ENCODE measurements at regions not wholly inside any gene's neighbourhood (a gene's known extent, or its start where the extent isn't known, plus 50 kb on each side); places are given as distances from the start of the nearest gene placed in this dataset.

DNA sequence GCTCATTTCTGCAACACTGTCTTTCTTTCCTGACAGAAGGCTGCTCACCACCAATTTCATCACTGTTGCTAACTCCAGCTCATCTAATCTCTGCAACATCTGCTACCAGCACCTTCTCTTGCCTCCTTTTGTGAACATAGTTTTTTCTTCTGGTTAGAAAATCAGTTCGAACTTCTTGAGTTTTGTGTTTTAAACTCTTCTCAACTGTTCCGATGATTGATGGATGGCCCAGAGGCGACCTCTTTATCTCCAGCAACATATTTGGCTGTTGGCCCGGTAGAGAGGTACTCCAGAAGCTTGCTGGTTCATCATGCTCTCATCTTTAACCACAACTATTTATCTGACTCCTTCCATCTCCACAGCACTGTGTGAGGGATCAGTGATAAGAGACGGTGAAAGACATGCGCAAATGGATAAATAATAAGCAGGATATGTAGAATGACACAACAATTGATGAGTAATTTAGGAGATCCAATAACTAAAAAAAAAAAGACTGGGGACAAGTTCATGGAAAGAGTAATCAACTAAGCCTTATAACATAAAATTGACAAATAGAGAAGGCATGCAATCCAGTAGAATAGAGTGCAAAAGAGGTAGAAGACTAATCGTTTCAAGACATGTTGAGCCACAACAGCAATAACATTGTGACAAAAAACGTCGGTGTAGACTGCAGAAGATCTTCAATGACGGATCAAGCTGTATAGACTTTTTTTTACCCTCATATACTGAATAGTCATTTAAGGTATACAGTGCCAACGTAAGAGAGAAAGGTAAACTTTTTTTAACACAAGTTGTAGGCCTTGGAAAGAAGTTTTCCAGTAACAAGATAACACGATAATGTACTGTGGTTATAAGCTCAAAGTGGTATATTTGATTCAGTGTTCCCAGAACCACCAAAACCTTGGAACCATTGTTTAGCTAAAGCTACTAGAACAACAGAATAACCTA lies 152.2 kb downstream of the CRPPA start (continued):
- TF ChIP-seq, protein P1, sequence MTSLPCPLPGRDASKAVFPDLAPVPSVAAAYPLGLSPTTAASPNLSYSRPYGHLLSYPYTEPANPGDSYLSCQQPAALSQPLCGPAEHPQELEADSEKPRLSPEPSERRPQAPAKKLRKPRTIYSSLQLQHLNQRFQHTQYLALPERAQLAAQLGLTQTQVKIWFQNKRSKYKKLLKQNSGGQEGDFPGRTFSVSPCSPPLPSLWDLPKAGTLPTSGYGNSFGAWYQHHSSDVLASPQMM (CRISPR knock-in tag; IDR thresholded peaks at IDR 0.05): no peak
- TF ChIP-seq NFE2 (IDR thresholded peaks at IDR 0.05; ENCODE audit: low read depth) (peak; percentile 92), RBM39 (optimal IDR thresholded peaks at IDR 0.05; ENCODE audit: low read depth, low read length) (peak; percentile 83), CHD2 (IDR thresholded peaks at IDR 0.05; ENCODE audit: low read depth, low read length) (no peak), ZNF785 (CRISPR knock-in tag; IDR thresholded peaks at IDR 0.05) (no peak), ZNF57 (CRISPR knock-in tag; IDR thresholded peaks at IDR 0.05) (no peak), ZNF561 (CRISPR knock-in tag; conservative IDR thresholded peaks at IDR 0.05) (no peak), STAT5B (CRISPR knock-in tag; IDR thresholded peaks at IDR 0.05) (no peak), ZNF174 (CRISPR knock-in tag; IDR thresholded peaks at IDR 0.05) (no peak)
- TF ChIP-seq, protein P2, sequence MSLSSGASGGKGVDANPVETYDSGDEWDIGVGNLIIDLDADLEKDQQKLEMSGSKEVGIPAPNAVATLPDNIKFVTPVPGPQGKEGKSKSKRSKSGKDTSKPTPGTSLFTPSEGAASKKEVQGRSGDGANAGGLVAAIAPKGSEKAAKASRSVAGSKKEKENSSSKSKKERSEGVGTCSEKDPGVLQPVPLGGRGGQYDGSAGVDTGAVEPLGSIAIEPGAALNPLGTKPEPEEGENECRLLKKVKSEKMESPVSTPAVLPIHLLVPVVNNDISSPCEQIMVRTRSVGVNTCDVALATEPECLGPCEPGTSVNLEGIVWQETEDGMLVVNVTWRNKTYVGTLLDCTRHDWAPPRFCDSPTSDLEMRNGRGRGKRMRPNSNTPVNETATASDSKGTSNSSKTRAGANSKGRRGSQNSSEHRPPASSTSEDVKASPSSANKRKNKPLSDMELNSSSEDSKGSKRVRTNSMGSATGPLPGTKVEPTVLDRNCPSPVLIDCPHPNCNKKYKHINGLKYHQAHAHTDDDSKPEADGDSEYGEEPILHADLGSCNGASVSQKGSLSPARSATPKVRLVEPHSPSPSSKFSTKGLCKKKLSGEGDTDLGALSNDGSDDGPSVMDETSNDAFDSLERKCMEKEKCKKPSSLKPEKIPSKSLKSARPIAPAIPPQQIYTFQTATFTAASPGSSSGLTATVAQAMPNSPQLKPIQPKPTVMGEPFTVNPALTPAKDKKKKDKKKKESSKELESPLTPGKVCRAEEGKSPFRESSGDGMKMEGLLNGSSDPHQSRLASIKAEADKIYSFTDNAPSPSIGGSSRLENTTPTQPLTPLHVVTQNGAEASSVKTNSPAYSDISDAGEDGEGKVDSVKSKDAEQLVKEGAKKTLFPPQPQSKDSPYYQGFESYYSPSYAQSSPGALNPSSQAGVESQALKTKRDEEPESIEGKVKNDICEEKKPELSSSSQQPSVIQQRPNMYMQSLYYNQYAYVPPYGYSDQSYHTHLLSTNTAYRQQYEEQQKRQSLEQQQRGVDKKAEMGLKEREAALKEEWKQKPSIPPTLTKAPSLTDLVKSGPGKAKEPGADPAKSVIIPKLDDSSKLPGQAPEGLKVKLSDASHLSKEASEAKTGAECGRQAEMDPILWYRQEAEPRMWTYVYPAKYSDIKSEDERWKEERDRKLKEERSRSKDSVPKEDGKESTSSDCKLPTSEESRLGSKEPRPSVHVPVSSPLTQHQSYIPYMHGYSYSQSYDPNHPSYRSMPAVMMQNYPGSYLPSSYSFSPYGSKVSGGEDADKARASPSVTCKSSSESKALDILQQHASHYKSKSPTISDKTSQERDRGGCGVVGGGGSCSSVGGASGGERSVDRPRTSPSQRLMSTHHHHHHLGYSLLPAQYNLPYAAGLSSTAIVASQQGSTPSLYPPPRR (CRISPR knock-in tag; IDR thresholded peaks at IDR 0.05; ENCODE audit: borderline replicate concordance): peak; percentile 31; the same call in 1 of the 2 replicates
- TF ChIP-seq, protein P3, sequence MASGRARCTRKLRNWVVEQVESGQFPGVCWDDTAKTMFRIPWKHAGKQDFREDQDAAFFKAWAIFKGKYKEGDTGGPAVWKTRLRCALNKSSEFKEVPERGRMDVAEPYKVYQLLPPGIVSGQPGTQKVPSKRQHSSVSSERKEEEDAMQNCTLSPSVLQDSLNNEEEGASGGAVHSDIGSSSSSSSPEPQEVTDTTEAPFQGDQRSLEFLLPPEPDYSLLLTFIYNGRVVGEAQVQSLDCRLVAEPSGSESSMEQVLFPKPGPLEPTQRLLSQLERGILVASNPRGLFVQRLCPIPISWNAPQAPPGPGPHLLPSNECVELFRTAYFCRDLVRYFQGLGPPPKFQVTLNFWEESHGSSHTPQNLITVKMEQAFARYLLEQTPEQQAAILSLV (tag; IDR thresholded peaks at IDR 0.05): 0 out of 2 replicates have a peak, but pooled peaks have one; percentile 6
- TF ChIP-seq, protein P4, sequence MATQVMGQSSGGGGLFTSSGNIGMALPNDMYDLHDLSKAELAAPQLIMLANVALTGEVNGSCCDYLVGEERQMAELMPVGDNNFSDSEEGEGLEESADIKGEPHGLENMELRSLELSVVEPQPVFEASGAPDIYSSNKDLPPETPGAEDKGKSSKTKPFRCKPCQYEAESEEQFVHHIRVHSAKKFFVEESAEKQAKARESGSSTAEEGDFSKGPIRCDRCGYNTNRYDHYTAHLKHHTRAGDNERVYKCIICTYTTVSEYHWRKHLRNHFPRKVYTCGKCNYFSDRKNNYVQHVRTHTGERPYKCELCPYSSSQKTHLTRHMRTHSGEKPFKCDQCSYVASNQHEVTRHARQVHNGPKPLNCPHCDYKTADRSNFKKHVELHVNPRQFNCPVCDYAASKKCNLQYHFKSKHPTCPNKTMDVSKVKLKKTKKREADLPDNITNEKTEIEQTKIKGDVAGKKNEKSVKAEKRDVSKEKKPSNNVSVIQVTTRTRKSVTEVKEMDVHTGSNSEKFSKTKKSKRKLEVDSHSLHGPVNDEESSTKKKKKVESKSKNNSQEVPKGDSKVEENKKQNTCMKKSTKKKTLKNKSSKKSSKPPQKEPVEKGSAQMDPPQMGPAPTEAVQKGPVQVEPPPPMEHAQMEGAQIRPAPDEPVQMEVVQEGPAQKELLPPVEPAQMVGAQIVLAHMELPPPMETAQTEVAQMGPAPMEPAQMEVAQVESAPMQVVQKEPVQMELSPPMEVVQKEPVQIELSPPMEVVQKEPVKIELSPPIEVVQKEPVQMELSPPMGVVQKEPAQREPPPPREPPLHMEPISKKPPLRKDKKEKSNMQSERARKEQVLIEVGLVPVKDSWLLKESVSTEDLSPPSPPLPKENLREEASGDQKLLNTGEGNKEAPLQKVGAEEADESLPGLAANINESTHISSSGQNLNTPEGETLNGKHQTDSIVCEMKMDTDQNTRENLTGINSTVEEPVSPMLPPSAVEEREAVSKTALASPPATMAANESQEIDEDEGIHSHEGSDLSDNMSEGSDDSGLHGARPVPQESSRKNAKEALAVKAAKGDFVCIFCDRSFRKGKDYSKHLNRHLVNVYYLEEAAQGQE (IDR thresholded peaks at IDR 0.05; ENCODE audit: borderline replicate concordance): peak; percentile 19; the same call in 1 of the 2 replicates
- TF ChIP-seq, protein P4 (CRISPR knock-in tag; IDR thresholded peaks at IDR 0.05; ENCODE audit: low read depth): no peak
